ENCODE measurements at regions not wholly inside any gene's neighbourhood (a gene's known extent, or its start where the extent isn't known, plus 50 kb on each side); places are given as distances from the start of the nearest gene placed in this dataset.

DNA sequence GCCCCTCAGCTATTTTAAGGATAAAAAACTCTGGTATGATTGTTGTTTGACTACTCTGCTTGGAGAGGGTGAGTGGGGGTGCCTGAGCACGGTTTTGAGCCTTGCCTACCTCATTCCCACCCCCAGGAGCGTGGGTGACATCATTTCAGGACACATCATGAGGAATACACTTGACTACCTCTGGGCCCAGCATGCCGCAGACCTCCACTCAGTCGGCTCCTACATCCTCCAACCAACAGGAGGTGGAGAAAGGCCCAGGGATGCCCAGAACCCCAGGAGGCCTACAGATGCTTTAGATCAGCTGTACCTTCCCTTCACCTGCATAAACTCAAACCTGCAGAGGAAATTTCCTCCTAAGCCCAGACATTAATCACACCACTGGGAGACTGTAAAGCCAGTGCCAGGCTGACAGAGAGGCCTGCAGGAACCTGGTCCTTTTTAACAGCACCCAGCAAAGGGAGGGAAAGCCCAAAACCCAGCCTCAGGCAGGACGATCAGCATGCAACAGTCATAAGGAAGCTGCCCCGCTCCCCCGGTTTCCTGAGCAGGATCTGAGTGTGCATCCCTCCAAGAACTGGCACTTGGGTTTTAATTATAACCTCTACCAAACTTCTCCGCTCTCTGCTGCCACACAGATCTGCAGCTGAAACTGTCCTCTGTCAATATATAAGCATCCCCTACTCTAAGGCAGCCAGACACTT lies 61.7 kb upstream of the ZNRF2 start:
- no peaks in the 10 kb centered on the region for H3K27me3 ChIP-seq
- no peak overlapping the region for H3K27ac ChIP-seq
- intact Hi-C loops (cut with DNase I) = no loop called here
- no peak for ATAC-seq
- no peak for DNase-seq
- peaks cover 0 to 45% (median 15%) of the 10 kb centered on the region in 9 donors for H3K4me1 ChIP-seq
- no peak for TF ChIP-seq CTCF (IDR thresholded peaks at IDR 0.05)
- WGBS, 2 donors = 80 to 83% methylated on average over 8 of the region's 8 CpGs
- H3K4me3 ChIP-seq = no peak overlapping the region
- H3K36me3 ChIP-seq = no peaks in the 10 kb centered on the region
- H3K9me3 ChIP-seq = peaks cover 0 to 43% (median 9%) of the 10 kb centered on the region in 11 donors

- WGBS, 2 donors = 84 to 90% methylated on average over 2 of the region's 2 CpGs
- H3K4me3 ChIP-seq = no peak overlapping the region
- no peak for ATAC-seq
- no peaks in the 10 kb centered on the region for H3K36me3 ChIP-seq
- no peak for TF ChIP-seq CTCF (IDR thresholded peaks at IDR 0.05)
- DNase-seq = no peak
- peaks cover 0 to 46% (median 15%) of the 10 kb centered on the region in 9 donors for H3K4me1 ChIP-seq
- intact Hi-C loops (cut with DNase I) = no loop called here
- H3K27me3 ChIP-seq = no peaks in the 10 kb centered on the region
- no peak overlapping the region for H3K27ac ChIP-seq
- H3K9me3 ChIP-seq = peaks cover 0 to 36% (median 8%) of the 10 kb centered on the region in 11 donors
Measured at GRCh38 chr7:30223896-30224295, 60.5 kb upstream of the ZNRF2 start.

DNA sequence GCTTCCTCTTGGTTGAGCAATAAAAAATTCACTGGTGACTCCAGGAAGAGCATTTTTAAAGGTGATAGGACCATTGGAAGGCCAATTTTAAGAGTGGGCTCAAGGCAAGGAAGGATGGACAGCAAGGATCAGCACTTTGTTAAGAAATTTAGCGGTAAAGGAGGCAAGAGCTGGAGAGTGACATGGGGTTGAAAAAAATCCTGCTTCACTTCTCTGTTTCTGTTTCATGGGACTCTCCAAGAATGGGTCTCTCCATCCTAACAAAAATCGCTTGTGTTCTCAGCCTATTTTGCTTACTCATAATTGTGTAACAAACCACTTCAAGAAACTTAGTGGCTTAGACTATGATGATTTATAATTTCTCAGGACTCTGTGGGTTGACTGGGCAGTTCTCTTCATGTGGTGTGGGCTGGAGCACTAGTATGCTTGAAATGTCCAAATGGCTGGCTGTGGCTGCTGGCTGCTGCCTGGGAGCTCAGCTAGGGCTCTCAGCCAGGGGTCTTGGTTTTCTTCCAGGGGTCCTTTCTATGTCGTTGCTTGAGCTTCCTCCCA lies 59.8 kb upstream of the ZNRF2 start:
- TF ChIP-seq CTCF (IDR thresholded peaks at IDR 0.05) = no peak
- Histone ChIP-seq H3K9me3 (peaks cover 0 to 29% (median 8%) of the 10 kb centered on the region in 11 donors), H3K4me1 (peaks cover 0 to 46% (median 15%) of the 10 kb centered on the region in 9 donors), H3K27ac (peak overlapping the region in 3 of 10 donors; percentile 9 to 73 (median 72)), H3K36me3 (no peaks in the 10 kb centered on the region), H3K4me3 (no peak overlapping the region), H3K27me3 (no peaks in the 10 kb centered on the region)
- peak in 3 of 8 donors; percentile 28 to 52 (median 50) for ATAC-seq
- WGBS, 2 donors = 62 to 69% methylated on average over 3 of the region's 3 CpGs
- intact Hi-C loops (cut with DNase I) = no loop called here
- DNase-seq = no peak

DNA sequence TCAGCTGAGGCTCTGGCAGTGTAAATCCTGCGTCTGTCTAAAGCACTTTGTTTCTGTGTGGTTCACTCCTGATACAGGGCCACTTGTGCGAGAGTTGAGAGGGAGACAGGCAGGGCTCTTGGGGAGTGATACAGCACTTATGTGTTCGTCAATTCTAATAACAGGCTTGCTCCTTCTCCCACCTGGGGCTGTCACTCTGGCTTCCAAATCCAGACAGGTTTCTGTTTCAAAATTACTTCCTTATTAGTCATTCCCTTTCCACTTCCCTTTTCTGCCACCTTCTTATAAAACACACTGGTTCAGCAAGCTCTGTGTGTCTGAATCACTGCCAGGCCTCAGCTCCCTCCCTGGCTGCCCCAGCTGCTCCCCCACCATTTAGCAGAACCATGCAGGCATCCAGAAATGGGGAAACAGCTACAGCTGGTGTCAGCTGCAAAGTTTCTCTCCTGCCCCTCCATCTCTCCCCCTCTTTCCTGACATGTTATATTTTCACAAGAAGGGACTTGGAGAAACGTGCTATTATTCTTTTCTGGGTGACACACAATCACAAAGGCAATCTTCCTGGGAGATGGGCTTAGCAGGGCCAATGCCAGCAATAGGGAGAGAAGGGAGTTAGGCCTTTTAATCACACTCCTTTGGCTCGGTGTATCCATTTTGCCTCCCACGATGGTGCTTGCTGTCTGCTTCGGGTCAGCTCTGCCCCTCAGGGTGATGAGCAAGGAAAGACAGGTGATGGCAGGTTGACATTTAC lies 58.4 kb upstream of the ZNRF2 start:
- Histone ChIP-seq H3K27me3 (no peaks in the 10 kb centered on the region), H3K4me1 (peaks cover 0 to 46% (median 15%) of the 10 kb centered on the region in 9 donors), H3K36me3 (no peaks in the 10 kb centered on the region), H3K9me3 (peaks cover 0 to 14% (median 0%) of the 10 kb centered on the region in 11 donors), H3K4me3 (no peak overlapping the region), H3K27ac (peak overlapping the region in 9 of 10 donors; percentile 13 to 79 (median 63))
- ATAC-seq (peak; percentile 74 to 95 (median 90)), DNase-seq (peak; percentile 43 to 63)
- 30 to 44% methylated on average over 7 of the region's 7 CpGs for WGBS, 2 donors
- intact Hi-C loops (cut with DNase I) = no loop called here
- no peak for TF ChIP-seq CTCF (IDR thresholded peaks at IDR 0.05)
